Esophagus mucosa (tissue), 1 donor: ENCODE measurements at regions not wholly inside any gene's neighbourhood (a gene's known extent, or its start where the extent isn't known, plus 50 kb on each side); places are given as distances from the start of the nearest gene placed in this dataset.

Source experiments
- ATAC-seq: fragments of 200-7000 bp; cut with Tn5 transposase; one replicate; pipeline ENCODE4 v1.9.1; 2020
- donor health status: DM: yes; HTN: yes; CAD: no.

GRCh38 chr18:78720456-78721237 is 259.0 kb upstream of the SALL3 start:
- ATAC-seq = no peak

DNA sequence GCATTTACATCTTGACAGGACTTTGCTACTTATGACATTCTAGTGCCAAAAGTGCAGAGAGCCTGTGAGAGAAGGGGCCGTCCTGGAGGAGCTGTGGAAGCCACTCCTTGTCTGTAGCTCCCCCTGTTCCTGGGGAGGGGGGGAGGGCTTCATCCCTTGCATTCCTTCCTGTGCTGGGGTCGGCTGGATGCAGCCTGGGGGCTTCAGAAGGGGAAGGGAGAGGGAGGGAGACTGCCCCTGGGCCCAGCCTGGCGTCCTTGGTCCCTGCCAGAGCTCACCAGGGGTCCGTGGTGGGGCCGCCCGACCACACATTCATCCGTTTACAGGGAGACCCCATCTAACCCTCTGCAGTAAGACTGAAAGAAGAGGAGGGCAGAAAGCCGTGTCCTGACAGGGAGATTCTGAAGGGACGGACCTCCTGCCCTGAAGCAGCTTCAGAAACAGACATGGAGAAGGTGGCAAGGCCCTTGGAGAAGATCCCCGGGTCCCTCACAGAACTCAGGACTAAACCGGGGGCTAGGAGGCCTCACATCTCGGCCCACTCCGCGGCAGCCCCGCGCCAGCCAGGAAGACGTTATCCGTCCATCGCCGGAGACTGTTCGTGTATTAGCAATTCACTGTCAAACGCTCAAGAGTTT is 258.3 kb upstream of the SALL3 start:
- no peak for ATAC-seq

- ATAC-seq = no peak
These were observed 257.6 kb upstream of the SALL3 start for GRCh38 chr18:78721981-78722380.

GRCh38 chr18:78722386-78722785 is 257.2 kb upstream of the SALL3 start:
- ATAC-seq = no peak

GRCh38 chr18:78722929-78723710 is 256.5 kb upstream of the SALL3 start:
- ATAC-seq = no peak

- ATAC-seq = no peak
These were observed 255.3 kb upstream of the SALL3 start for GRCh38 chr18:78724214-78724914.

GRCh38 chr18:78725426-78725825 is 254.2 kb upstream of the SALL3 start:
- ATAC-seq = no peak

- no peak for ATAC-seq
These were observed 253.1 kb upstream of the SALL3 start for GRCh38 chr18:78726326-78727056.

DNA sequence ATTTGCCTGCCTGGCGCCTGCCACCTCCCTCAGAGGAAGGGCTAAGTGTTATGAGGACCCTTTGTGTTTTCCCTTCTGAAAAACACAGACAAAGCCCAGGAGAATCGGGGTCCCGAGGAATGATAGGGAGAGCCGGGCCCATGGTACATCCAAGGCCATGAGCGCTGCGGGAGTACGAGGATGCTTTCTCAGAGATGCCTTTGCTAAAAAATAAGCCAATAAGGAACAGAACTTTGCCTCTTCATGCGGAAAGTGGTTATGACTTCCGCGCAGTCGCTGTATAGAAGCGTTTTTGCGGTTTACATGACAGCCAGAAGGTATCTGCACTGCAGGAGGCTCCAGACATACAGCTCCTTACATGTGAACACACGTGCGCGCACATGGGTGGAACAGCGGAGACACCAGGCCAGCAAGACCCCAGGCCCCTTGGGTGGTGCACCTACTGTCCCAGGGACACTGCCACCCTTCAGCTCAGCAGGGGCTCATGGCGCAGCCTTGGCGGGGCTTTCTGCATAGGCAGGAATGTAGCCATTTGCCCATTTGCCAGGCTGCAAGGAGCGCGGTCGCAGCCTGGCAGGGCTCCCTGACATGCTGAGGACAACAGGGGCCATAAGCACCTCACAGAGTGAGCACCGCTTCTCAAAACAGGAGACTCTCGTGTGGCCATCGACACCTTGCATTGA is 252.4 kb upstream of the SALL3 start:
- no peak for ATAC-seq

- no peak for ATAC-seq
These were observed 251.5 kb upstream of the SALL3 start for GRCh38 chr18:78727877-78728783.

- no peak for ATAC-seq
These were observed 250.7 kb upstream of the SALL3 start for GRCh38 chr18:78728784-78729467.

GRCh38 chr18:78730546-78730945 is 249.1 kb upstream of the SALL3 start:
- ATAC-seq = no peak

- no peak for ATAC-seq
These were observed 248.6 kb upstream of the SALL3 start for GRCh38 chr18:78731016-78731397.

DNA sequence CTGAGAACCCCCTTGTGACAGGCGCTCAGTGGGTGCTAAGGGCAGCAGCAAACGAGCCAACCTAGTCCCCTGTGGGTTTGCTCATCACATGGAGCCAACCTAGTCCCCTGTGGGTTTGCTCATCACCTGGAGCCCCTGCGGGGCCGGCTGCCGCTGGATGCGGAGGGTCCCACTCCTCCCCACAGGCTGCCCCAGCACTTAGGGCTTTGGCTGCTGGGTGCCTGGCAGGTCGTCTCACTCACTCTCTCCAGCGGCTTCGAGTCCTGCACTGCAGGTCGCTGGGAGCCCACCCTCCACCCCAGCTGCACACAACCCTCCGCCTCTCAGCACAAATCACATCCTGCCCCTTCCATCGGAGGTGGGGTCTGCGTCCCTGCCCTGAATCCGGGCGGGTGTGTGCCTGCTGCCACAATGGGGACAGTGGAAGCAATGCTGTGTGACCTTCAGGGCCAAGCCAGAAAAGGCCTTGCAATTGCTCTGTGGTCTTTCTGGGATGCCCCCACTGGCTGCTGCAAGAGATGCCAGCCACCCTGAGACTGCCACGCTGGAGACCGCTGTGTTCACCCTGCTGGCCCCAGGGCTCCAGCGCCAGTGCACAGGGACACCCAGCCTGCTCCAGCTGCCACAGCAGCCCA is 248.1 kb upstream of the SALL3 start:
- ATAC-seq = no peak

- no peak for ATAC-seq
These were observed 247.1 kb upstream of the SALL3 start for GRCh38 chr18:78732273-78733210.

GRCh38 chr18:78733762-78734613 is 245.6 kb upstream of the SALL3 start:
- no peak for ATAC-seq

DNA sequence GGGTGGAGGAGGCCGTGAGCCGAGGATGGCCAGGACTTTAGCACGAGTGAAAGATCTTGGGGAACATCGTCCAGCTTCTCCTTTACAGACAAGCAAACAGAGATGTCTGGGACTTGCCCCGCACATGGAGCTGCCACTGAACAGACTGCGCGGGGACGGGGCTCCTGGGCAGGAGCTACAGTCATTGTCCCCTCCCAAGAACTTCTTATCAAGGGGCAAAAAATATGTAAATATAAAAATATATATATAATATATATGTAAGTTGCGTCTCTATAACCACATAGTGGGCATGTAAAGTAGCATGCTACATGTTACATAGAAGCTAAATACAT is 245.0 kb upstream of the SALL3 start:
- no peak for ATAC-seq
